WTC11 (cell line): ENCODE measurements at regions not wholly inside any gene's neighbourhood (a gene's known extent, or its start where the extent isn't known, plus 50 kb on each side); places are given as distances from the start of the nearest gene placed in this dataset.

ENCODE experiments used
- ELF4 ChIP-seq: sonication (generic); formaldehyde crosslinking; IDR thresholded peaks from 2 replicates; pipeline ENCODE4 v1.8.1; 2022; ENCODE audit warnings: low read depth, mild to moderate bottlenecking, moderate library complexity, missing genetic modification reagents
- STAT6 ChIP-seq: sonication (generic); formaldehyde crosslinking; conservative IDR thresholded peaks from 2 replicates; pipeline ENCODE4 v1.8.1; 2023; ENCODE audit warnings: mild to moderate bottlenecking, low read depth, missing genetic modification reagents, moderate library complexity
- ZMAT4 ChIP-seq: fragments of 250-450 bp; sonication (Bioruptor Pico); IDR thresholded peaks from 2 replicates; pipeline ENCODE4 v1.9.0; 2021; ENCODE audit warnings: mild to moderate bottlenecking
- ZNF263 ChIP-seq: sonication (generic); formaldehyde crosslinking; IDR thresholded peaks from 2 replicates; pipeline ENCODE4 v1.8.1; 2022; ENCODE audit warnings: low read depth, mild to moderate bottlenecking, moderate library complexity, missing genetic modification reagents
- ZSCAN18 ChIP-seq: fragments of 250-450 bp; sonication (Bioruptor Pico); IDR thresholded peaks from 2 replicates; pipeline ENCODE4 v2.1.2; 2022; ENCODE audit warnings: mild to moderate bottlenecking, moderate library complexity
- TF ChIP-seq, protein P1 (sequence below): sonication (generic); formaldehyde crosslinking; IDR thresholded peaks from 2 replicates; pipeline ENCODE4 v1.8.1; 2022; ENCODE audit warnings: missing genetic modification reagents, borderline replicate concordance
- TF ChIP-seq, protein P2 (sequence below): fragments of 200-600 bp; IDR thresholded peaks from 2 replicates; pipeline ENCODE4 v1.8.0; 2022; ENCODE audit warnings: antibody characterized with exemption
- TF ChIP-seq, protein P3 (sequence below): sonication (generic); formaldehyde crosslinking; IDR thresholded peaks from 2 replicates; pipeline ENCODE4 v1.8.1; 2023; ENCODE audit warnings: mild to moderate bottlenecking, moderate library complexity, missing genetic modification reagents
- TF ChIP-seq, protein P4 (sequence below): sonication (generic); formaldehyde crosslinking; IDR thresholded peaks from 2 replicates; pipeline ENCODE4 v1.8.1; 2023; ENCODE audit warnings: mild to moderate bottlenecking, missing genetic modification reagents, moderate library complexity

- TF ChIP-seq STAT6 (CRISPR knock-in tag) (no peak), ZNF263 (CRISPR knock-in tag) (no peak), ZMAT4 (no peak), ELF4 (CRISPR knock-in tag) (no peak), ZSCAN18 (no peak)
- TF ChIP-seq, protein P1, sequence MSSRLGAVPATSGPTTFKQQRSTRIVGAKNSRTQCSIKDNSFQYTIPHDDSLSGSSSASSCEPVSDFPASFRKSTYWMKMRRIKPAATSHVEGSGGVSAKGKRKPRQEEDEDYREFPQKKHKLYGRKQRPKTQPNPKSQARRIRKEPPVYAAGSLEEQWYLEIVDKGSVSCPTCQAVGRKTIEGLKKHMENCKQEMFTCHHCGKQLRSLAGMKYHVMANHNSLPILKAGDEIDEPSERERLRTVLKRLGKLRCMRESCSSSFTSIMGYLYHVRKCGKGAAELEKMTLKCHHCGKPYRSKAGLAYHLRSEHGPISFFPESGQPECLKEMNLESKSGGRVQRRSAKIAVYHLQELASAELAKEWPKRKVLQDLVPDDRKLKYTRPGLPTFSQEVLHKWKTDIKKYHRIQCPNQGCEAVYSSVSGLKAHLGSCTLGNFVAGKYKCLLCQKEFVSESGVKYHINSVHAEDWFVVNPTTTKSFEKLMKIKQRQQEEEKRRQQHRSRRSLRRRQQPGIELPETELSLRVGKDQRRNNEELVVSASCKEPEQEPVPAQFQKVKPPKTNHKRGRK (CRISPR knock-in tag), result no peak
- TF ChIP-seq, protein P2, sequence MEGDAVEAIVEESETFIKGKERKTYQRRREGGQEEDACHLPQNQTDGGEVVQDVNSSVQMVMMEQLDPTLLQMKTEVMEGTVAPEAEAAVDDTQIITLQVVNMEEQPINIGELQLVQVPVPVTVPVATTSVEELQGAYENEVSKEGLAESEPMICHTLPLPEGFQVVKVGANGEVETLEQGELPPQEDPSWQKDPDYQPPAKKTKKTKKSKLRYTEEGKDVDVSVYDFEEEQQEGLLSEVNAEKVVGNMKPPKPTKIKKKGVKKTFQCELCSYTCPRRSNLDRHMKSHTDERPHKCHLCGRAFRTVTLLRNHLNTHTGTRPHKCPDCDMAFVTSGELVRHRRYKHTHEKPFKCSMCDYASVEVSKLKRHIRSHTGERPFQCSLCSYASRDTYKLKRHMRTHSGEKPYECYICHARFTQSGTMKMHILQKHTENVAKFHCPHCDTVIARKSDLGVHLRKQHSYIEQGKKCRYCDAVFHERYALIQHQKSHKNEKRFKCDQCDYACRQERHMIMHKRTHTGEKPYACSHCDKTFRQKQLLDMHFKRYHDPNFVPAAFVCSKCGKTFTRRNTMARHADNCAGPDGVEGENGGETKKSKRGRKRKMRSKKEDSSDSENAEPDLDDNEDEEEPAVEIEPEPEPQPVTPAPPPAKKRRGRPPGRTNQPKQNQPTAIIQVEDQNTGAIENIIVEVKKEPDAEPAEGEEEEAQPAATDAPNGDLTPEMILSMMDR, result no peak
- TF ChIP-seq, protein P3, sequence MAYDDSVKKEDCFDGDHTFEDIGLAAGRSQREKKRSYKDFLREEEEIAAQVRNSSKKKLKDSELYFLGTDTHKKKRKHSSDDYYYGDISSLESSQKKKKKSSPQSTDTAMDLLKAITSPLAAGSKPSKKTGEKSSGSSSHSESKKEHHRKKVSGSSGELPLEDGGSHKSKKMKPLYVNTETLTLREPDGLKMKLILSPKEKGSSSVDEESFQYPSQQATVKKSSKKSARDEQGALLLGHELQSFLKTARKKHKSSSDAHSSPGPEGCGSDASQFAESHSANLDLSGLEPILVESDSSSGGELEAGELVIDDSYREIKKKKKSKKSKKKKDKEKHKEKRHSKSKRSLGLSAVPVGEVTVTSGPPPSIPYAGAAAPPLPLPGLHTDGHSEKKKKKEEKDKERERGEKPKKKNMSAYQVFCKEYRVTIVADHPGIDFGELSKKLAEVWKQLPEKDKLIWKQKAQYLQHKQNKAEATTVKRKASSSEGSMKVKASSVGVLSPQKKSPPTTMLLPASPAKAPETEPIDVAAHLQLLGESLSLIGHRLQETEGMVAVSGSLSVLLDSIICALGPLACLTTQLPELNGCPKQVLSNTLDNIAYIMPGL, result no peak
- TF ChIP-seq, protein P4, sequence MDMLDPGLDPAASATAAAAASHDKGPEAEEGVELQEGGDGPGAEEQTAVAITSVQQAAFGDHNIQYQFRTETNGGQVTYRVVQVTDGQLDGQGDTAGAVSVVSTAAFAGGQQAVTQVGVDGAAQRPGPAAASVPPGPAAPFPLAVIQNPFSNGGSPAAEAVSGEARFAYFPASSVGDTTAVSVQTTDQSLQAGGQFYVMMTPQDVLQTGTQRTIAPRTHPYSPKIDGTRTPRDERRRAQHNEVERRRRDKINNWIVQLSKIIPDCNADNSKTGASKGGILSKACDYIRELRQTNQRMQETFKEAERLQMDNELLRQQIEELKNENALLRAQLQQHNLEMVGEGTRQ (CRISPR knock-in tag), result no peak
Observed at GRCh38 chr5:15026011-15026893, 154.7 kb upstream of the ANKH start.
